Effector memory CD4-positive, alpha-beta T cell (primary cell): ENCODE measurements at regions not wholly inside any gene's neighbourhood (a gene's known extent, or its start where the extent isn't known, plus 50 kb on each side); places are given as distances from the start of the nearest gene placed in this dataset.

Experiments used
- DNase-seq, 3 donors: peaks; one replicate each; pipeline ENCODE4 v3.0.0-alpha.2; 2020
- H3K27ac ChIP-seq: 2 replicates; pipeline ENCODE4 v1.7.0; 2013; ENCODE audit warnings: mild to moderate bottlenecking, low read length, moderate library complexity; ENCODE audit not compliant: insufficient read depth, poor library complexity, severe bottlenecking
- H3K27me3 ChIP-seq: replicated peaks from 2 replicates; pipeline ENCODE4 v1.7.0; 2013; ENCODE audit warnings: mild to moderate bottlenecking, low read length; ENCODE audit not compliant: insufficient read depth, control insufficient read depth, poor library complexity, severe bottlenecking
- H3K36me3 ChIP-seq: 2 replicates; pipeline ENCODE4 v1.7.0; 2013; ENCODE audit warnings: mild to moderate bottlenecking, low read length, moderate library complexity; ENCODE audit not compliant: control insufficient read depth, insufficient read depth
- H3K4me1 ChIP-seq: 2 replicates; pipeline ENCODE4 v1.7.0; 2013; ENCODE audit warnings: low read length, mild to moderate bottlenecking; ENCODE audit not compliant: control insufficient read depth, insufficient read depth, poor library complexity, severe bottlenecking
- H3K4me3 ChIP-seq: 2 replicates; pipeline ENCODE4 v1.7.0; 2013; ENCODE audit warnings: low read length, low read depth, mild to moderate bottlenecking; ENCODE audit not compliant: insufficient read depth, poor library complexity, severe bottlenecking
- H3K9me3 ChIP-seq: 2 replicates; pipeline ENCODE4 v1.7.0; 2013; ENCODE audit warnings: mild to moderate bottlenecking, low read length, moderate library complexity; ENCODE audit not compliant: control insufficient read depth

- no peak overlapping the region for H3K27ac ChIP-seq
- no peaks in the 10 kb centered on the region for H3K36me3 ChIP-seq
- no peaks in the 10 kb centered on the region for H3K9me3 ChIP-seq
- no peak for DNase-seq
- no peak overlapping the region for H3K4me3 ChIP-seq
- H3K4me1 ChIP-seq = no peaks in the 10 kb centered on the region
- no peaks in the 10 kb centered on the region for H3K27me3 ChIP-seq
Measured at GRCh38 chr16:80084163-80084562, 456.6 kb upstream of the DYNLRB2 start.

GRCh38 chr16:80082906-80083305 lies 457.9 kb upstream of the DYNLRB2 start:
- H3K36me3 ChIP-seq = no peaks in the 10 kb centered on the region
- no peaks in the 10 kb centered on the region for H3K9me3 ChIP-seq
- H3K27ac ChIP-seq = no peak overlapping the region
- H3K27me3 ChIP-seq = no peaks in the 10 kb centered on the region
- DNase-seq = no peak
- H3K4me3 ChIP-seq = no peak overlapping the region
- no peaks in the 10 kb centered on the region for H3K4me1 ChIP-seq

GRCh38 chr16:80081846-80082245 lies 458.9 kb upstream of the DYNLRB2 start:
- no peak overlapping the region for H3K4me3 ChIP-seq
- H3K27ac ChIP-seq = no peak overlapping the region

GRCh38 chr16:80080287-80080851 lies 460.4 kb upstream of the DYNLRB2 start:
- no peaks in the 10 kb centered on the region for H3K9me3 ChIP-seq
- no peak for DNase-seq

More at GRCh38 chr16:80081846-80082245, 458.9 kb upstream of the DYNLRB2 start:
- H3K27me3 ChIP-seq = no peaks in the 10 kb centered on the region
- no peaks in the 10 kb centered on the region for H3K9me3 ChIP-seq
- DNase-seq = no peak
- no peaks in the 10 kb centered on the region for H3K36me3 ChIP-seq
- H3K4me1 ChIP-seq = no peaks in the 10 kb centered on the region

GRCh38 chr16:80079072-80079471 lies 461.7 kb upstream of the DYNLRB2 start:
- Histone ChIP-seq H3K4me3 (no peak overlapping the region), H3K27ac (no peak overlapping the region), H3K27me3 (no peaks in the 10 kb centered on the region), H3K36me3 (no peaks in the 10 kb centered on the region), H3K9me3 (no peaks in the 10 kb centered on the region), H3K4me1 (no peaks in the 10 kb centered on the region)
- DNase-seq = no peak

More at GRCh38 chr16:80080287-80080851, 460.4 kb upstream of the DYNLRB2 start:
- no peaks in the 10 kb centered on the region for H3K36me3 ChIP-seq
- H3K4me3 ChIP-seq = no peak overlapping the region
- H3K27me3 ChIP-seq = no peaks in the 10 kb centered on the region
- no peaks in the 10 kb centered on the region for H3K4me1 ChIP-seq
- no peak overlapping the region for H3K27ac ChIP-seq

GRCh38 chr16:80077696-80078095 lies 463.1 kb upstream of the DYNLRB2 start:
- Histone ChIP-seq H3K36me3 (no peaks in the 10 kb centered on the region), H3K4me3 (no peak overlapping the region), H3K9me3 (no peaks in the 10 kb centered on the region), H3K27ac (no peak overlapping the region), H3K27me3 (no peaks in the 10 kb centered on the region), H3K4me1 (no peaks in the 10 kb centered on the region)
- DNase-seq = no peak

GRCh38 chr16:80074329-80074728 lies 466.5 kb upstream of the DYNLRB2 start:
- H3K4me1 ChIP-seq = no peaks in the 10 kb centered on the region
- H3K27me3 ChIP-seq = no peaks in the 10 kb centered on the region
- no peak for DNase-seq
- no peaks in the 10 kb centered on the region for H3K36me3 ChIP-seq
- no peak overlapping the region for H3K4me3 ChIP-seq
- no peak overlapping the region for H3K27ac ChIP-seq
- no peaks in the 10 kb centered on the region for H3K9me3 ChIP-seq

GRCh38 chr16:80071964-80072456 lies 468.8 kb upstream of the DYNLRB2 start:
- Histone ChIP-seq H3K36me3 (no peaks in the 10 kb centered on the region), H3K27ac (no peak overlapping the region), H3K9me3 (no peaks in the 10 kb centered on the region), H3K27me3 (no peaks in the 10 kb centered on the region), H3K4me1 (no peaks in the 10 kb centered on the region), H3K4me3 (no peak overlapping the region)
- DNase-seq = no peak

GRCh38 chr16:80066805-80067580 lies 466.5 kb upstream of the MAF start:
- H3K4me3 ChIP-seq = no peak overlapping the region
- H3K9me3 ChIP-seq = no peaks in the 10 kb centered on the region
- no peaks in the 10 kb centered on the region for H3K27me3 ChIP-seq
- no peaks in the 10 kb centered on the region for H3K4me1 ChIP-seq
- DNase-seq = no peak
- no peak overlapping the region for H3K27ac ChIP-seq
- H3K36me3 ChIP-seq = no peaks in the 10 kb centered on the region

GRCh38 chr16:80065541-80065940 lies 465.0 kb upstream of the MAF start:
- Histone ChIP-seq H3K27ac (no peak overlapping the region), H3K36me3 (no peaks in the 10 kb centered on the region), H3K4me1 (no peaks in the 10 kb centered on the region), H3K4me3 (no peak overlapping the region), H3K9me3 (no peaks in the 10 kb centered on the region), H3K27me3 (no peaks in the 10 kb centered on the region)
- no peak for DNase-seq
